ENCODE measurements at regions not wholly inside any gene's neighbourhood (a gene's known extent, or its start where the extent isn't known, plus 50 kb on each side); places are given as distances from the start of the nearest gene placed in this dataset.

DNA sequence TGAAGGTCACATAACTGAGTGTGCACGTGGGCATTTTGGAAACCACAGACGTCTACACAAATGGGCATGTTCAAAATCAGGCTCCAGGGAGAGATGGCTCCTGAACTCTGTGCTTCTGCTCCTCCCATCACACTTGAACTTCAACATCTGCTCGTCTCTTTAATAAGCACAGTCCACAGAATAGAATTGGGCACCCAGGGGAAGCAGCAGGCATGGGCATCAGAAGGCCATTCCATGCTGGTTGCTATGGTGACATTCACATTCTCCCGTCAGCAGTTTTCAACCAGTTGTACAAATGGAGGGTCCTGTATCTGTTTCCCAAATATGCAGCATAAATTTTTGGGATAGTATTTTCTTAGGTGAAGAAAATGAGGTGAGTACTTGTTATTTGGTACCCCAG, 183.7 kb upstream of the COPS8 start:
- no peak for DNase-seq (ENCODE audit: low read depth)
- TF ChIP-seq CTCF (IDR thresholded peaks at IDR 0.05; ENCODE audit: insufficient read depth, low read depth, low read length) = no peak
- no peaks in the 10 kb centered on the region for H3K36me3 ChIP-seq (ENCODE audit: control insufficient read depth, insufficient read depth, low read length)
- ChIA-PET POLR2A (no interaction called here), CTCF (no interaction called here)
- H3K27me3 ChIP-seq (ENCODE audit: control insufficient read depth, insufficient read depth, low read length) = peaks cover 3% of the 10 kb centered on the region
- no peak overlapping the region for H3K4me3 ChIP-seq (ENCODE audit: low read depth, low read length)

DNA sequence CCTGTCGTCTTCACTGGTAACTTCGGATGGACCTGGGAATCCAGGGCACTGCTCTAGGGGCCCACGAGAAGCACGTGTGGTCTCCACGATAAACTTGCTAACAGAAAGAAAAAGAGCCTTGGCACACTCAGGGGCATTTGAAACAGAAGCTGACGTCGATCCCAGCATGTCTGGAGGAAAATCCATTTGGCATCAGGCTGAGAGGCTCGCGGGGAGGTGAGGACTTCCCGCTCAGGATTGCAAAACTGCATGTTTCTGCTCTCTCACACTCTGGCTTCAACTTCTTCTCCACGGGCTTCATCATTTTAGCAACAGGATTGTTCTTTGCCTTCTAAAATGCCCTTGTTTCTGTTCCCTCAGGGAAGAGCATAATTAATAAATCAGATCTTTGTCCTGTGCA, 181.7 kb upstream of the COPS8 start:
- Histone ChIP-seq H3K4me3 (ENCODE audit: low read depth, low read length) (no peak overlapping the region), H3K36me3 (ENCODE audit: control insufficient read depth, insufficient read depth, low read length) (no peaks in the 10 kb centered on the region), H3K27me3 (ENCODE audit: control insufficient read depth, insufficient read depth, low read length) (peaks cover 3% of the 10 kb centered on the region)
- TF ChIP-seq CTCF (IDR thresholded peaks at IDR 0.05; ENCODE audit: insufficient read depth, low read depth, low read length) = no peak
- no peak for DNase-seq (ENCODE audit: low read depth)
- ChIA-PET CTCF (no interaction called here), POLR2A (no interaction called here)

DNA sequence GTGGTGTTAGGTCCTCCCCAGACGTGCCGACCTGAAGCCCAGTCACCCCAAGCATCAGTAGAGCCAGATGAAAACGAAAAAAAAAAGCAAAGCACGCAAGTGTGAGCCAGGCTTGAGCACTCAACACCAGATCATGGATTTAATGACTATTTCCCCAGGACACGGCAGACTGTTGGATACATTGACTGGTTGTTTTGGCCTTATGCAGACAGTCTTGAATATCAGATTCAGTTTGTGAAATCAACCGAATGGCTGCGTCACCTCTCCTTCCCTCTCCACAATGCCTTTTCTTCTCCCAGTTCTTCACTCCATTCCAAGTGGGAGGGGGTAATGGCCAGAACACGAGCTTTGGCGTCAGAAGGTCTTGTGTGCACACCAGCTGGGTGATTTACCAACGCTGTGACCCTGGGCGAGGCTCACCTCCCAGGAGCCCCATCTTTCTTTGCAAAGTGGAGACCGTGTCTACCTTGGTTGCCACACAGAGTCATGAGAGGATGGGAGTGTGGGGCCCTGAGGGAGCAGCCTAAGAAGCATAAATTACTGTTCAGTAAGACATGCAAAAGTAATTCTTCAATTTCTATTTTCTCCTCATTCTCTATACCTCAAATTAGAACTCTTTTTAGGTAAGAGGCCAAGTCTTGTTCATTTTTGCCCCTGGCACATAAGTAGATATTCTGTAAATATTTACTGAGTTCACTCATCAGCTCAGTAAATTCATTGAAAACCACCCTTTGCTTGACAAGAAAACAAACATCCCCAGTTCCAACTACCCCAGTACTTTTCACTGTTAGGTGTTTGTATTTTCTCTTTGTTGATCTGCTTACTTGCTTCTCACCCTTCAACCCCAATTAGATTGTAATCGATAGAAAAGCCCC, 181.1 kb upstream of the COPS8 start:
- ChIA-PET CTCF (no interaction called here), POLR2A (no interaction called here)
- Histone ChIP-seq H3K4me3 (ENCODE audit: low read depth, low read length) (no peak overlapping the region), H3K27me3 (ENCODE audit: control insufficient read depth, insufficient read depth, low read length) (peaks cover 3% of the 10 kb centered on the region), H3K36me3 (ENCODE audit: control insufficient read depth, insufficient read depth, low read length) (no peaks in the 10 kb centered on the region)
- TF ChIP-seq CTCF (IDR thresholded peaks at IDR 0.05; ENCODE audit: insufficient read depth, low read depth, low read length) = no peak
- no peak for DNase-seq (ENCODE audit: low read depth)

- Histone ChIP-seq H3K27me3 (ENCODE audit: control insufficient read depth, insufficient read depth, low read length) (peaks cover 3% of the 10 kb centered on the region), H3K36me3 (ENCODE audit: control insufficient read depth, insufficient read depth, low read length) (no peaks in the 10 kb centered on the region), H3K4me3 (ENCODE audit: low read depth, low read length) (no peak overlapping the region)
- no peak for DNase-seq (ENCODE audit: low read depth)
- CTCF ChIA-PET = no interaction called here
- POLR2A ChIA-PET = no interaction called here
- no peak for TF ChIP-seq CTCF (IDR thresholded peaks at IDR 0.05; ENCODE audit: insufficient read depth, low read depth, low read length)
These were observed 179.7 kb upstream of the COPS8 start for GRCh38 chr2:236905976-236906375.

- ChIA-PET CTCF (interaction anchor here (1.1 to 1.3 kb wide), 3 partner anchors 8 to 339 kb away, joined by 3 read pairs; partner anchors contain the start of gene ACKR3), POLR2A (no interaction called here)
- Histone ChIP-seq H3K4me3 (ENCODE audit: low read depth, low read length) (no peak overlapping the region), H3K36me3 (ENCODE audit: control insufficient read depth, insufficient read depth, low read length) (no peaks in the 10 kb centered on the region), H3K27me3 (ENCODE audit: control insufficient read depth, insufficient read depth, low read length) (peaks cover 6% of the 10 kb centered on the region)
- no peak for DNase-seq (ENCODE audit: low read depth)
- no peak for TF ChIP-seq CTCF (IDR thresholded peaks at IDR 0.05; ENCODE audit: insufficient read depth, low read depth, low read length)
These were observed 177.1 kb upstream of the COPS8 start for GRCh38 chr2:236908439-236909192.
